B cell (primary cell): ENCODE measurements at regions not wholly inside any gene's neighbourhood (a gene's known extent, or its start where the extent isn't known, plus 50 kb on each side); places are given as distances from the start of the nearest gene placed in this dataset.

ENCODE experiments used
- ATAC-seq: fragments of 200-7000 bp; cut with Tn5 transposase; one replicate; pipeline ENCODE4 v1.10.0; 2021; ENCODE audit warnings: low read depth, mild to moderate bottlenecking, moderate number of reproducible peaks, moderate library complexity
- CTCF ChIA-PET: fragments of 350-600 bp; sonication (Branson Sonifier 250); formaldehyde crosslinking; loops from one replicate; lab custom pipeline; 2021; ENCODE audit warnings: antibody characterized with exemption, inconsistent platforms; lab: Charles Lee
- POLR2A ChIA-PET: fragments of 350-600 bp; sonication (Branson Sonifier 250); formaldehyde crosslinking; loops from one replicate; lab custom pipeline; 2021; ENCODE audit warnings: antibody characterized with exemption; lab: Charles Lee
- DNase-seq: peaks from one replicate; pipeline ENCODE4 v3.0.0; 2013
- H2AFZ ChIP-seq: 2 replicates; pipeline ENCODE4 v1.6.1; 2012; ENCODE audit warnings: mild to moderate bottlenecking, low read depth, low read length; ENCODE audit not compliant: insufficient read depth, poor library complexity, severe bottlenecking
- H3K27ac ChIP-seq, 2 donors: 1 replicate in 1 of 2; 2 replicates in 1 of 2; pipeline ENCODE4 v1.5.1; 2012 to 2013; ENCODE audit warnings: low read length in 2 of 2, mild to moderate bottlenecking in 2 of 2, moderate library complexity in 1 of 2
- H3K27me3 ChIP-seq, 4 experiments: fragments of 200-600 bp in 1 of 4; sonication (generic) in 1 of 4; replicated peaks in 1 of 4; 1 replicate in 2 of 4; 2 replicates in 2 of 4; pipeline versions ENCODE4 v1.6.1 to v1.7.0; 2013 to 2016; ENCODE audit warnings: low read length in 3 of 4, mild to moderate bottlenecking in 2 of 4, mixed read lengths in 1 of 4, moderate library complexity in 1 of 4; ENCODE audit not compliant: insufficient read depth in 4 of 4, control insufficient read depth in 3 of 4; ENCODE audit errors: control extremely low read depth in 1 of 4
- H3K36me3 ChIP-seq, 2 experiments: replicated peaks in 1 of 2; 1 replicate in 1 of 2; 2 replicates in 1 of 2; pipeline versions ENCODE4 v1.6.1 to v1.7.1; 2013; ENCODE audit warnings: low read length in 1 of 2; ENCODE audit not compliant: insufficient read depth in 2 of 2, control insufficient read depth in 1 of 2; ENCODE audit errors: control extremely low read depth in 1 of 2, extremely low read depth in 1 of 2
- H3K4me1 ChIP-seq, 2 donors: fragments of 200-600 bp in 1 of 2; sonication (generic) in 1 of 2; 1 replicate in 1 of 2; 2 replicates in 1 of 2; pipeline versions ENCODE4 v1.5.1 to v1.6.1; 2013 to 2017; ENCODE audit warnings: low read length in 2 of 2; ENCODE audit not compliant: control insufficient read depth in 2 of 2, insufficient read depth in 2 of 2
- H3K4me2 ChIP-seq: replicated peaks from 2 replicates; pipeline ENCODE3; 2012; ENCODE audit warnings: mild to moderate bottlenecking, low read depth, low read length; ENCODE audit not compliant: poor library complexity, severe bottlenecking
- H3K4me3 ChIP-seq, 5 experiments: fragments of 200-600 bp in 1 of 5; sonication (generic) in 1 of 5; 1 replicate in 3 of 5; 2 replicates in 2 of 5; pipeline versions ENCODE4 v1.5.1 to v1.7.0; 2011 to 2016; ENCODE audit warnings: low read length in 4 of 5, mild to moderate bottlenecking in 4 of 5, low read depth in 2 of 5, control low read depth in 1 of 5, moderate library complexity in 1 of 5; ENCODE audit not compliant: insufficient read depth in 1 of 5; ENCODE audit errors: control extremely low read depth in 1 of 5, extremely low read depth in 1 of 5
- H3K79me2 ChIP-seq: fragments of 200-600 bp; sonication (generic); one replicate; pipeline ENCODE4 v1.6.0; 2016; ENCODE audit warnings: low read length; ENCODE audit not compliant: control insufficient read depth, insufficient read depth
- H3K9ac ChIP-seq: fragments of 200-600 bp; sonication (generic); 2 replicates; pipeline ENCODE4 v1.6.1; 2017; ENCODE audit warnings: mild to moderate bottlenecking, low read length, moderate library complexity
- H3K9me3 ChIP-seq, 3 donors: one replicate each; pipeline versions ENCODE4 v1.6.1 to v1.7.1; 2013; ENCODE audit warnings: low read length in 2 of 3; ENCODE audit not compliant: control insufficient read depth in 2 of 3, insufficient read depth in 1 of 3; ENCODE audit errors: control extremely low read depth in 1 of 3
- H4K20me1 ChIP-seq: 2 replicates; pipeline ENCODE4 v1.6.0; 2012; ENCODE audit warnings: mild to moderate bottlenecking, low read length; ENCODE audit not compliant: insufficient read depth, control insufficient read depth, poor library complexity, severe bottlenecking
- H3K27ac Mint-ChIP-seq: one replicate; pipeline ENCODE4 v1.8.0; 2021; ENCODE audit warnings: mixed read lengths
- H3K27me3 Mint-ChIP-seq: one replicate; pipeline ENCODE4 v1.8.0; 2021; ENCODE audit warnings: mixed read lengths
- H3K4me1 Mint-ChIP-seq: one replicate; pipeline ENCODE4 v1.8.0; 2021; ENCODE audit warnings: mixed read lengths
- H3K4me3 Mint-ChIP-seq: one replicate; pipeline ENCODE4 v1.8.0; 2021; ENCODE audit warnings: mixed read lengths
- H3K9me3 Mint-ChIP-seq: one replicate; pipeline ENCODE4 v1.8.0; 2022; ENCODE audit warnings: mixed read lengths; ENCODE audit not compliant: insufficient read depth
- CTCF ChIP-seq: fragments of 200-600 bp; IDR thresholded peaks from one replicate; pipeline ENCODE4 v1.8.0; 2022; ENCODE audit warnings: antibody characterized with exemption, mild to moderate bottlenecking
- EZH2 ChIP-seq: IDR thresholded peaks from 2 replicates; pipeline ENCODE4 v1.6.1; 2012; ENCODE audit warnings: borderline replicate concordance, low read depth, mild to moderate bottlenecking, moderate library complexity, low read length; ENCODE audit not compliant: insufficient read depth, poor library complexity, severe bottlenecking
- WGBS: methylation state at CpG from one replicate; pipeline ENCODE4 v1.1.5; 2013; ENCODE audit warnings: missing lambda C conversion rate; ENCODE audit not compliant: insufficient coverage; 5-methylcytosine and 5-hydroxymethylcytosine counted together
- intact Hi-C: fragments of 100-400 bp; cut with micrococcal nuclease; formaldehyde crosslinking; loops from one replicate; pipeline ENCODE4 v1.10.0; 2022

- H3K4me1 Mint-ChIP-seq = peaks cover 45% of the 10 kb centered on the region
- no peak overlapping the region for H3K9ac ChIP-seq
- 100% methylated on average over 2 of the region's 3 CpGs for WGBS
- no peak overlapping the region for H2AFZ ChIP-seq
- peaks cover 5 to 14% of the 10 kb centered on the region in 2 donors for H3K4me1 ChIP-seq
- H4K20me1 ChIP-seq = peaks cover 38% of the 10 kb centered on the region
- no peak for ATAC-seq
- peaks cover 8% of the 10 kb centered on the region for H3K9me3 Mint-ChIP-seq
- intact Hi-C loops = no loop called here
- H3K27me3 Mint-ChIP-seq = no peaks in the 10 kb centered on the region
- peaks cover 0 to 9% of the 10 kb centered on the region in 2 experiments for H3K36me3 ChIP-seq
- POLR2A ChIA-PET = no interaction called here
- H3K27ac Mint-ChIP-seq = no peak overlapping the region
- DNase-seq = no peak
- peaks cover 0 to 5% (median under 1%) of the 10 kb centered on the region in 3 donors for H3K9me3 ChIP-seq
- CTCF ChIA-PET = interaction anchor here (1.3 kb wide), 1 partner anchor 10 kb away, joined by 3 read pairs; no protein-coding TSS in a partner anchor
- no peak overlapping the region for H3K27ac ChIP-seq
- TF ChIP-seq CTCF (no peak), EZH2 (no peak)
- H3K4me2 ChIP-seq = no peak overlapping the region
- H3K4me3 ChIP-seq = no peak overlapping the region
- peaks cover 54% of the 10 kb centered on the region for H3K79me2 ChIP-seq
- H3K4me3 Mint-ChIP-seq = no peak overlapping the region
- H3K27me3 ChIP-seq = no peaks in the 10 kb centered on the region
Measured at GRCh38 chr12:94790825-94791224, 140.5 kb upstream of the TMCC3 start.

GRCh38 chr12:94790370-94790769, 140.0 kb upstream of the TMCC3 start:
- no peak overlapping the region for H3K27ac Mint-ChIP-seq
- H4K20me1 ChIP-seq = peaks cover 37% of the 10 kb centered on the region
- no peak overlapping the region for H3K9ac ChIP-seq
- H3K27me3 Mint-ChIP-seq = no peaks in the 10 kb centered on the region
- H3K4me1 ChIP-seq = peaks cover 5 to 14% of the 10 kb centered on the region in 2 donors
- peaks cover 0 to 5% (median 2%) of the 10 kb centered on the region in 3 donors for H3K9me3 ChIP-seq
- WGBS = 90% methylated on average over 2 of the region's 3 CpGs
- CTCF ChIA-PET = interaction anchor here (1.3 kb wide), 1 partner anchor 11 kb away, joined by 3 read pairs; no protein-coding TSS in a partner anchor
- intact Hi-C loops = no loop called here
- TF ChIP-seq CTCF = no peak
- TF ChIP-seq EZH2 = no peak
- H3K36me3 ChIP-seq = peaks cover 0 to 6% of the 10 kb centered on the region in 2 experiments
- no peaks in the 10 kb centered on the region for H3K27me3 ChIP-seq
- H3K9me3 Mint-ChIP-seq = peaks cover 8% of the 10 kb centered on the region
- POLR2A ChIA-PET = no interaction called here
- H3K79me2 ChIP-seq = peaks cover 52% of the 10 kb centered on the region
- peaks cover 44% of the 10 kb centered on the region for H3K4me1 Mint-ChIP-seq
- H3K4me2 ChIP-seq = no peak overlapping the region
- no peak overlapping the region for H3K4me3 Mint-ChIP-seq
- ATAC-seq (no peak), DNase-seq (no peak)
- H3K27ac ChIP-seq = no peak overlapping the region
- H3K4me3 ChIP-seq = no peak overlapping the region
- no peak overlapping the region for H2AFZ ChIP-seq
